Peyer's patch (tissue), 4 donors: ENCODE measurements at regions not wholly inside any gene's neighbourhood (a gene's known extent, or its start where the extent isn't known, plus 50 kb on each side); places are given as distances from the start of the nearest gene placed in this dataset.

Source experiments
- CTCF ChIP-seq, 6 experiments: fragments of 450-650 bp in 4 of 6; fragments of 200-600 bp in 2 of 6; sonication (generic) in 1 of 6; IDR thresholded peaks; one replicate each; pipeline ENCODE4 v1.5.1; 2017 to 2019; ENCODE audit warnings: antibody characterized with exemption in 6 of 6, mild to moderate bottlenecking in 3 of 6, moderate library complexity in 1 of 6
- POLR2A ChIP-seq, 2 donors: fragments of 450-650 bp; IDR thresholded peaks; one replicate each; pipeline ENCODE4 v1.5.1; 2017; ENCODE audit warnings: antibody characterized with exemption in 2 of 2, mild to moderate bottlenecking in 2 of 2, moderate library complexity in 2 of 2

- TF ChIP-seq CTCF (IDR thresholded peaks at IDR 0.05): no peak
- TF ChIP-seq POLR2A (IDR thresholded peaks at IDR 0.05): no peak
These were observed 892.2 kb upstream of the AMELY start for GRCh38 chrY:7803737-7804136.
